A549 (cell line): ENCODE measurements at regions not wholly inside any gene's neighbourhood (a gene's known extent, or its start where the extent isn't known, plus 50 kb on each side); places are given as distances from the start of the nearest gene placed in this dataset.

ENCODE experiments used
- ATAC-seq, 2 experiments: fragments of 200-7000 bp in 1 of 2; fragments of >200 bp in 1 of 2; cut with Nextera tagmentation in 1 of 2; cut with Tn5 transposase in 1 of 2; 3 replicates each; pipeline versions ENCODE4 v1.8.0 to v1.9.1; 2018 to 2020; ENCODE audit warnings: mild to moderate bottlenecking in 1 of 2, moderate library complexity in 1 of 2
- CTCF ChIA-PET: fragments of 300-600 bp; sonication (Branson Sonifier 250); formaldehyde crosslinking; extraction: SDS; loops from one replicate; lab custom pipeline; 2021; ENCODE audit warnings: antibody characterized with exemption, inconsistent platforms; lab: Yijun Ruan, JAX
- POLR2A ChIA-PET: fragments of 350-600 bp; formaldehyde crosslinking; extraction: SDS; loops from one replicate; lab custom pipeline; 2021; ENCODE audit warnings: antibody characterized with exemption, inconsistent platforms; lab: Yijun Ruan, JAX
- DNase-seq, 2 experiments: peaks; one replicate each; pipeline versions ENCODE4 v3.0.0 to v3.0.0-alpha.2; 2011 to 2016; ENCODE audit warnings: low read depth in 1 of 2, low spot score in 1 of 2
- FAIRE-seq: peaks from 2 replicates; lab custom pipeline; 2011; peaks lifted over from hg19 to GRCh38; lab: Jason Lieb, UNC
- H3K27ac ChIP-seq, 2 experiments: fragments of >200 bp; sonication (Bioruptor Twin); formaldehyde crosslinking; 3 replicates each; pipeline ENCODE4 v1.5.1; 2016 to 2017
- H3K4me1 ChIP-seq: fragments of >200 bp; sonication (Bioruptor Twin); formaldehyde crosslinking; 3 replicates; pipeline ENCODE4 v1.6.1; 2016
- H3K4me2 ChIP-seq: fragments of >200 bp; sonication (Bioruptor Twin); formaldehyde crosslinking; 3 replicates; pipeline ENCODE4 v1.6.1; 2016
- H3K4me3 ChIP-seq: fragments of >200 bp; sonication (Bioruptor Twin); formaldehyde crosslinking; 3 replicates; pipeline ENCODE4 v1.5.1; 2016
- H3K9me3 ChIP-seq: fragments of >200 bp; sonication (Bioruptor Twin); formaldehyde crosslinking; 3 replicates; pipeline ENCODE4 v1.6.1; 2016
- ATOH8 ChIP-seq: fragments of 250-450 bp; sonication (Bioruptor Pico); IDR thresholded peaks from 2 replicates; pipeline ENCODE4 v1.5.0; 2020; ENCODE audit warnings: low read depth, mild to moderate bottlenecking, moderate library complexity
- CBX8 ChIP-seq: fragments of 200-600 bp; sonication (generic); IDR thresholded peaks from 2 replicates; pipeline ENCODE4 v1.6.1; 2016
- CEBPB ChIP-seq, 2 experiments: fragments of >200 bp in 1 of 2; sonication (Bioruptor Twin) in 1 of 2; formaldehyde crosslinking in 1 of 2; IDR thresholded peaks; 2 replicates each; pipeline ENCODE4 v1.6.1; 2012 to 2016
- CHD4 ChIP-seq: fragments of 200-600 bp; sonication (generic); IDR thresholded peaks from 2 replicates; pipeline ENCODE4 v1.6.1; 2016; ENCODE audit warnings: antibody characterized with exemption, mild to moderate bottlenecking, borderline replicate concordance
- FOSB ChIP-seq: fragments of 250-450 bp; sonication (Bioruptor Pico); IDR thresholded peaks from 2 replicates; pipeline ENCODE4 v1.5.0; 2020; ENCODE audit warnings: mild to moderate bottlenecking, moderate library complexity
- FOSL2 ChIP-seq, 2 experiments: fragments of 450-650 bp in 1 of 2; fragments of >200 bp in 1 of 2; sonication (Bioruptor Twin) in 1 of 2; formaldehyde crosslinking; IDR thresholded peaks; 2 replicates each; pipeline versions ENCODE4 v1.5.0 to v1.6.1; 2016 to 2020; ENCODE audit warnings: mild to moderate bottlenecking in 1 of 2, moderate library complexity in 1 of 2
- GATA3 ChIP-seq: IDR thresholded peaks from 2 replicates; pipeline ENCODE4 v1.6.1; 2012; ENCODE audit warnings: borderline replicate concordance
- HDAC2 ChIP-seq: fragments of 200-600 bp; sonication (generic); IDR thresholded peaks from 2 replicates; pipeline ENCODE4 v1.6.1; 2016
- HES2 ChIP-seq: fragments of >200 bp; sonication (Bioruptor Twin); formaldehyde crosslinking; IDR thresholded peaks from 2 replicates; pipeline ENCODE4 v1.6.1; 2016
- HMGXB4 ChIP-seq: fragments of 250-450 bp; sonication (Bioruptor Pico); IDR thresholded peaks from 2 replicates; pipeline ENCODE4 v1.5.0; 2021; ENCODE audit warnings: mild to moderate bottlenecking, moderate library complexity, borderline replicate concordance
- HOXB13 ChIP-seq: fragments of 250-450 bp; sonication (Bioruptor Pico); IDR thresholded peaks from 2 replicates; pipeline ENCODE4 v1.5.0; 2020; ENCODE audit warnings: low read depth, mild to moderate bottlenecking, moderate library complexity
- HOXB5 ChIP-seq: fragments of 250-450 bp; sonication (Bioruptor Pico); IDR thresholded peaks from 2 replicates; pipeline ENCODE4 v1.5.0; 2020; ENCODE audit warnings: mild to moderate bottlenecking, moderate library complexity
- JUN ChIP-seq, 2 experiments: fragments of >200 bp; sonication (Bioruptor Twin); formaldehyde crosslinking; IDR thresholded peaks; 2 replicates in 1 of 2; 3 replicates in 1 of 2; pipeline ENCODE4 v1.6.1; 2016 to 2017
- KDM1A ChIP-seq: fragments of 200-600 bp; sonication (generic); IDR thresholded peaks from 2 replicates; pipeline ENCODE4 v1.6.1; 2016; ENCODE audit warnings: low read depth, mild to moderate bottlenecking
- KDM5A ChIP-seq: fragments of 200-600 bp; sonication (generic); IDR thresholded peaks from 2 replicates; pipeline ENCODE4 v1.6.1; 2016; ENCODE audit warnings: antibody characterized with exemption, mild to moderate bottlenecking
- NFE2L2 ChIP-seq: fragments of 150-350 bp; conservative IDR thresholded peaks from 2 replicates; pipeline ENCODE4 v1.6.1; 2014; ENCODE audit warnings: low read length
- NPAS2 ChIP-seq: fragments of 250-450 bp; sonication (Bioruptor Pico); IDR thresholded peaks from 2 replicates; pipeline ENCODE4 v1.8.0; 2022; ENCODE audit warnings: mild to moderate bottlenecking, moderate library complexity, borderline replicate concordance
- NR3C1 ChIP-seq: fragments of >200 bp; sonication (Bioruptor Twin); formaldehyde crosslinking; IDR thresholded peaks from 3 replicates; pipeline ENCODE4 v1.6.1; 2017
- PHF8 ChIP-seq: fragments of 200-600 bp; sonication (generic); IDR thresholded peaks from 2 replicates; pipeline ENCODE4 v1.6.1; 2016; ENCODE audit warnings: low read depth, mild to moderate bottlenecking, antibody characterized with exemption, moderate library complexity, borderline replicate concordance
- RAD21 ChIP-seq, 2 experiments: fragments of >200 bp in 1 of 2; sonication (Bioruptor Twin) in 1 of 2; formaldehyde crosslinking in 1 of 2; IDR thresholded peaks in 1 of 2; conservative IDR thresholded peaks in 1 of 2; 2 replicates in 1 of 2; 3 replicates in 1 of 2; pipeline ENCODE4 v1.6.1; 2012 to 2018; ENCODE audit warnings: inconsistent platforms in 1 of 2
- RCOR1 ChIP-seq: fragments of 150-350 bp; IDR thresholded peaks from 2 replicates; pipeline ENCODE4 v1.6.1; 2014; ENCODE audit warnings: antibody characterized with exemption, low read length, low read depth
- RNF2 ChIP-seq: fragments of 200-600 bp; sonication (generic); IDR thresholded peaks from 2 replicates; pipeline ENCODE4 v1.6.1; 2016; ENCODE audit warnings: low read depth, mild to moderate bottlenecking, antibody characterized with exemption, moderate library complexity, borderline replicate concordance
- SREBF2 ChIP-seq: fragments of 450-650 bp; IDR thresholded peaks from 2 replicates; pipeline ENCODE4 v1.6.1; 2014; ENCODE audit warnings: mild to moderate bottlenecking, moderate library complexity
- USF2 ChIP-seq: fragments of 450-650 bp; IDR thresholded peaks from 2 replicates; pipeline ENCODE4 v1.6.1; 2014; ENCODE audit warnings: antibody characterized with exemption
- ZC3H11A ChIP-seq: fragments of 450-650 bp; IDR thresholded peaks from 2 replicates; pipeline ENCODE4 v1.6.1; 2014; ENCODE audit warnings: antibody characterized with exemption, mild to moderate bottlenecking
- ZFP36 ChIP-seq: fragments of 450-650 bp; IDR thresholded peaks from 2 replicates; pipeline ENCODE4 v1.6.1; 2014; ENCODE audit warnings: borderline replicate concordance; ENCODE audit not compliant: partially characterized antibody
- ZNF302 ChIP-seq: fragments of 250-450 bp; sonication (Bioruptor Pico); IDR thresholded peaks from 2 replicates; pipeline ENCODE4 v1.9.0; 2021; ENCODE audit warnings: inconsistent platforms, mild to moderate bottlenecking, moderate library complexity
- WGBS: methylation state at CpG from one replicate; pipeline ENCODE4 v1.1.6; 2017; ENCODE audit errors: missing lambda C conversion rate; 5-methylcytosine and 5-hydroxymethylcytosine counted together

- Histone ChIP-seq H3K4me1 (no peaks in the 10 kb centered on the region), H3K4me3 (no peak overlapping the region), H3K4me2 (no peak overlapping the region), H3K9me3 (no peaks in the 10 kb centered on the region), H3K27ac (no peak overlapping the region)
- DNase-seq (no peak), ATAC-seq (no peak), FAIRE-seq (no peak)
- TF ChIP-seq NFE2L2 (no peak), RAD21 (conservative IDR thresholded peaks at IDR 0.05 in 1 of 2, IDR thresholded peaks at IDR 0.05 in 1 of 2) (no peak)
- 33% methylated on average over 2 of the region's 2 CpGs for WGBS
- CTCF ChIA-PET: interaction anchor here (0.9 to 3.2 kb wide), 3 partner anchors 11 to 611 kb away, joined by 3 to 17 read pairs (median 3); no protein-coding TSS in a partner anchor
- POLR2A ChIA-PET: no interaction called here
Observed at GRCh38 chr14:37857774-37858266, 262.4 kb downstream of the TTC6 start.

- no peak overlapping the region for H3K4me3 ChIP-seq
- WGBS: 50% methylated on average over 1 of the region's 1 CpG
- no peak for TF ChIP-seq GATA3
- no peak for TF ChIP-seq RCOR1
- TF ChIP-seq ZNF302: no peak
- no peak for TF ChIP-seq HMGXB4 (CRISPR knock-in tag)
- no peak for TF ChIP-seq NFE2L2
- TF ChIP-seq SREBF2: no peak
- no peak for TF ChIP-seq HES2
- no peak for TF ChIP-seq HDAC2
- TF ChIP-seq USF2: no peak
- TF ChIP-seq NR3C1: no peak
- no peak for TF ChIP-seq RNF2
- ChIA-PET CTCF (interaction anchor here (1.5 to 3.2 kb wide), 2 partner anchors 10 to 16 kb away, joined by 3 to 17 read pairs; no protein-coding TSS in a partner anchor), POLR2A (no interaction called here)
- DNase-seq: no peak
- H3K9me3 ChIP-seq: no peaks in the 10 kb centered on the region
- no peak overlapping the region for H3K4me2 ChIP-seq
- no peak overlapping the region for H3K27ac ChIP-seq
- H3K4me1 ChIP-seq: no peaks in the 10 kb centered on the region
- no peak for FAIRE-seq
- ATAC-seq: no peak
Observed at GRCh38 chr14:37858733-37859132, 263.3 kb downstream of the TTC6 start.

GRCh38 chr14:37859177-37859576 is 263.7 kb downstream of the TTC6 start:
- FAIRE-seq (no peak), ATAC-seq (no peak), DNase-seq (no peak)
- CTCF ChIA-PET: interaction anchor here (1.0 to 3.2 kb wide), 3 partner anchors 10 to 149 kb away, joined by 3 to 17 read pairs (median 3); no protein-coding TSS in a partner anchor
- WGBS: 60% methylated on average over 3 of the region's 3 CpGs
- Histone ChIP-seq H3K27ac (no peak overlapping the region), H3K4me1 (no peaks in the 10 kb centered on the region), H3K9me3 (no peaks in the 10 kb centered on the region), H3K4me3 (no peak overlapping the region), H3K4me2 (no peak overlapping the region)
- TF ChIP-seq KDM1A: no peak
- TF ChIP-seq HMGXB4 (CRISPR knock-in tag): no peak
- no peak for TF ChIP-seq ZC3H11A
- TF ChIP-seq ATOH8: no peak
- TF ChIP-seq HES2: no peak
- TF ChIP-seq CEBPB (IDR thresholded peaks at IDR 0.05): no peak
- TF ChIP-seq CBX8: no peak
- TF ChIP-seq RCOR1: no peak
- no peak for TF ChIP-seq JUN (IDR thresholded peaks at IDR 0.05)
- no peak for TF ChIP-seq NR3C1
- TF ChIP-seq NPAS2 (CRISPR knock-in tag): no peak
- no peak for TF ChIP-seq ZFP36
- TF ChIP-seq KDM5A: no peak
- TF ChIP-seq HOXB13: no peak
- no peak for TF ChIP-seq PHF8
- no peak for TF ChIP-seq FOSB (CRISPR knock-in tag)
- TF ChIP-seq HOXB5 (CRISPR knock-in tag): no peak
- no peak for TF ChIP-seq CHD4
- TF ChIP-seq FOSL2 (IDR thresholded peaks at IDR 0.05): no peak
- no peak for TF ChIP-seq FOSL2 (CRISPR knock-in tag; IDR thresholded peaks at IDR 0.05)
- TF ChIP-seq GATA3: no peak
- POLR2A ChIA-PET: no interaction called here
